ENCODE measurements at regions not wholly inside any gene's neighbourhood (a gene's known extent, or its start where the extent isn't known, plus 50 kb on each side); places are given as distances from the start of the nearest gene placed in this dataset.

DNA sequence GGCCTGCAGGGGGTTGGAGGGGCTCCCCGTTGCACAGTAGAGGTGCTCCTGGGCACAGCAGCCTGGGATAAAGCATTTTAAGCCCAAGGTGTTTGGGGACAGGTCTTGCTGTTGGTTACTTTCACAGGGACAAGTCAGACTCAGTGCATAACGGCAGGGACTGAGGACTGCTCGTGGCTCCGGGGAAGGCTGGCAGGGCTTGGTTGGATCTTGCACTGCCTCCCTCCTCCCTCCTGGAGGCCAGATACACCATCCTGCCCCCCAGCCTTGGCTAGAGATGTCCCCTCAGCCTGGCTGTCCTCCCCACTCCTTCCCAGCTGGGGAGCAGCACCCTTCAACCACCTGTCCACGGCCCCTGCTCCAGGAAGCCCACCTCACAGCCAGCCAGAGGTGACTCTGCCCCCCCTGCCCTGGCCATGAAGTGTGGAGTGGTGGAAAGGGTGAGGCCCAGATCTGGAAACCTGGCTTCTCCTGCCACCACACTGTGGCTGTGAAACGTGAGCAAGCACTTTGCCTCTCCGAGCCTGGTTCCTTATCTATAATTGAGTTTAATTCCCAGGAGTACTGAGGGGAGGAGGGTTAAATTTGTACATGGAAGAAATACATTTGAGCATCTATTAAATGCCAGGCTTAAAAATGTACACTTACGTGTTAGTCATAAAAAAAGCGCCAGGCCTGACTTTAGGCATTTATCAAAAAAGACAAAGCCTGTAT is 67.1 kb upstream of the TAF1B start:
- H3K4me1 ChIP-seq (ENCODE audit: control insufficient read depth, insufficient read depth, low read length): peaks cover 7% of the 10 kb centered on the region; the same call in 1 of the 2 replicates

DNA sequence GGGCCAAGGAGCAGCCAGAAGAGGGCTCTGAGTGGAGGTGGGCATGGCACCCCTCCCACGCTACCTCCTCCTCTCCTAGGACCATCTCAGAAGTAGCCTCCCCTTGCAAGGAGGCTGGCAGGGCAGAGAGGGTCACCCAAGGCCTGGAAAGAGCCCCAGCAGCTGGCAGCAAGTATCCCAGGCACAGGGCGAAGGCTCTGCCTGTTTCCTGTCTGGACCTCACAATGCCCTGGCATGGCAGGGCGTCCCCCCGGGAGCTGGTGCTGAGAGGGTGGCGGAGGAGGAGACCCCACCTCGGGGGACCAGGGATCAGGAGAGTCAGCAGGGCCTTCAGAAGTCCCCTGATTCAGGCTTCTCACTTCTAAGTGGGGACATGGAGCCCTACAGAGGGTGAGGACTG is 66.2 kb upstream of the TAF1B start:
- H3K4me3 ChIP-seq (ENCODE audit: low read depth, low read length): no peak overlapping the region

More for the DNA sequence above, 67.1 kb upstream of the TAF1B start:
- H3K27me3 ChIP-seq (ENCODE audit: control insufficient read depth, insufficient read depth, low read length): no peaks in the 10 kb centered on the region
- H3K36me3 ChIP-seq (ENCODE audit: control insufficient read depth, insufficient read depth, low read length): no peaks in the 10 kb centered on the region
- no peak overlapping the region for H3K9ac ChIP-seq (ENCODE audit: low read length)
- H3K4me3 ChIP-seq (ENCODE audit: low read depth, low read length): no peak overlapping the region
- no peak overlapping the region for H3K27ac ChIP-seq (ENCODE audit: low read depth, low read length)
- no peaks in the 10 kb centered on the region for H3K9me3 ChIP-seq (ENCODE audit: control insufficient read depth, insufficient read depth, low read depth, low read length)

DNA sequence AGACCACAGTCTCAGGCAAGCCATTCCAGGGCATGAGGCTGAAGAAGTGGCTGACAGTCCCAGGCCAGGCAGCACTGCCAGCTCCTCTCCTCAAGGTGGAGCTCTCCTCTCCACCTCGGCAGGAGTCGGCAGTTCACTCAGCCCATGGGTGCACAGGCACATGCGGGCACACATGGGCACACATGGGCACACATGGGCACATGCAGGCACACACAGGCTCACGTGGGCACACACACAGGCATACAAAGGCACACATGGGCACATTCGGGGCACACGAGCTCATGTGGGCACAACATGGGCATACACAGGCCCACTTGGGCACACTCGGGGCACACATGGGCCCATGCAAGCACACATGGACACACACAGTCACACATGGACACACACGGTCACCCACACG is 65.3 kb upstream of the TAF1B start:
- Histone ChIP-seq H3K4me1 (ENCODE audit: control insufficient read depth, insufficient read depth, low read length) (no peaks in the 10 kb centered on the region), H3K36me3 (ENCODE audit: control insufficient read depth, insufficient read depth, low read length) (no peaks in the 10 kb centered on the region), H3K4me3 (ENCODE audit: low read depth, low read length) (no peak overlapping the region), H3K9me3 (ENCODE audit: control insufficient read depth, insufficient read depth, low read depth, low read length) (no peaks in the 10 kb centered on the region), H3K9ac (ENCODE audit: low read length) (no peak overlapping the region), H3K27me3 (ENCODE audit: control insufficient read depth, insufficient read depth, low read length) (no peaks in the 10 kb centered on the region), H3K27ac (ENCODE audit: low read depth, low read length) (no peak overlapping the region)

More for the DNA sequence above, 66.2 kb upstream of the TAF1B start:
- Histone ChIP-seq H3K36me3 (ENCODE audit: control insufficient read depth, insufficient read depth, low read length) (no peaks in the 10 kb centered on the region), H3K4me1 (ENCODE audit: control insufficient read depth, insufficient read depth, low read length) (no peaks in the 10 kb centered on the region), H3K27ac (ENCODE audit: low read depth, low read length) (no peak overlapping the region), H3K9me3 (ENCODE audit: control insufficient read depth, insufficient read depth, low read depth, low read length) (no peaks in the 10 kb centered on the region), H3K27me3 (ENCODE audit: control insufficient read depth, insufficient read depth, low read length) (no peaks in the 10 kb centered on the region), H3K9ac (ENCODE audit: low read length) (no peak overlapping the region)

DNA sequence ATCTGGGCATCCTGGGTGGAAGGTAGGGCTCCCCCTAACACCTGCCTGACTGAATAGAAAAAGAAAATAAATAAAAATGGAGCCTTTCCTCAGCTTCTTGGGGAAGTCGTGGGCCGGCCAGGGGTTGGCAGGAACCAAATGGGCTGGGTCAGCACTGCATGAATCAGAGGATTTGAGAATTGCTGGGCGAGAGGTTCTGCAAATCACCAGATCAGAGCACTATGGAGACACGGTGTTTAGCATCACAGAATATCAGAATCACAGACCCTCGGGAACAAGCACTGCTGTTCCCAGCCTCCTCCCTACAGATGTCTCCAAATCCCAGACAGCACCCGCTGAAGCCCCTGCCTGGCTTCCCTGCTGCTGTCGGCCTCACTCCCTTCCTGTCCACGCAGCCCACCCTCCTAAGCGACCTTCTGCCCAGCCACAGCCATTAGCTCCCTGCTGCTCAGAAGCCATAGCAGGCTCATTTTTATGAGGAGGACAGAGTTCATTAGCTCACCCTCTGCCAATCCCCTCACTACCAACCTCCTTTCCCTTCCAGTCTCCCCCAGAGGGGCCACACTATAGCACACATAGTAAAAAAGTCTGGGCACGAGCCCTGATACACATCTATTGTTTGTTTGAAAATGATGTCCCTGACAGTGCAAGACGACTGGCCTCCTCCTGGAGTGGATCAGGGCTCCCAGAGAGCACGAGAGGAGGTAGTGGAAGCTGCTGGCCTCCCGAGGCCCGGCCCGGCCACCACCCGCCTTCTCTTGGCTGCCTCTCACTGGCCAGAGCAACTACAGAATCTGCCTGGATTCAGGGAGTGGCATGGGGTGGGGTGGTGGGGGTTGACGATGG is 64.6 kb upstream of the TAF1B start:
- H3K4me1 ChIP-seq (ENCODE audit: control insufficient read depth, insufficient read depth, low read length): no peaks in the 10 kb centered on the region
- no peaks in the 10 kb centered on the region for H3K36me3 ChIP-seq (ENCODE audit: control insufficient read depth, insufficient read depth, low read length)
- no peak overlapping the region for H3K4me3 ChIP-seq (ENCODE audit: low read depth, low read length)
- no peaks in the 10 kb centered on the region for H3K9me3 ChIP-seq (ENCODE audit: control insufficient read depth, insufficient read depth, low read depth, low read length)
- no peak overlapping the region for H3K9ac ChIP-seq (ENCODE audit: low read length)
- no peak overlapping the region for H3K27ac ChIP-seq (ENCODE audit: low read depth, low read length)
- H3K27me3 ChIP-seq (ENCODE audit: control insufficient read depth, insufficient read depth, low read length): no peaks in the 10 kb centered on the region

DNA sequence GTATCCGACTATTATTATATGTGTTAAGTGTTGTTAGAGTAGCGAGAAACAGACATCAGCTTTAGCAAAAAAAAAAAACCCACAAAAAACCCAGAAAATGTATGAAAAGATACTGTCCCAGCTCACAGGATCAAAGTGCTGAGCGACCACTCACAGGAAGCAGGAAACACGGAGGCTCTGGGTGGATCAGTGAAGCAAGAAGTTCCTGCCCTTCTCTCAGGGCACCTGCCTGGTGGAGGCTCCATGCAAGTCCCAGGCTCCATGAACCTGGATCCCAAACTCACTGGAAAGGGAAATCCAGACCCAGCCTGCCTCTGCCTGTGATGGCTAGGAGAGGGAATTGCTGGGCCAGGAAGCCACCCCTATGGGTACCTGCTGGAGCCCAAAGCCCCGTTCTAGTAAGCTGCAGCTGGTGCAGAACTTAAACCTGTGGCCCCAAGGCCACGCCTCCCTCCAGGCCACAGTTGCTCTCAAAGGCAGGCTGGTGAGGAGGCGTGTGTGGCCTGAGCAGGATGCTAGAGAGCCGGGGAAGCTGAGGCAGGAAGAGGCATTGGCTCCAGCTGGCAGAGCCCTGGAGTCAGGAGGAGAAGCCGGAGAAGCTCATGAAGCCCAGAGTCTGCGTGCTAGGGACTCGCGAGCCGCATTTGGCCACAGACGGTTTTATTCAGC is 63.5 kb upstream of the TAF1B start:
- no peaks in the 10 kb centered on the region for H3K36me3 ChIP-seq (ENCODE audit: control insufficient read depth, insufficient read depth, low read length)
- H3K9me3 ChIP-seq (ENCODE audit: control insufficient read depth, insufficient read depth, low read depth, low read length): no peaks in the 10 kb centered on the region
- no peak overlapping the region for H3K27ac ChIP-seq (ENCODE audit: low read depth, low read length)
- no peaks in the 10 kb centered on the region for H3K4me1 ChIP-seq (ENCODE audit: control insufficient read depth, insufficient read depth, low read length)
- no peak overlapping the region for H3K9ac ChIP-seq (ENCODE audit: low read length)
- no peak overlapping the region for H3K4me3 ChIP-seq (ENCODE audit: low read depth, low read length)
- no peaks in the 10 kb centered on the region for H3K27me3 ChIP-seq (ENCODE audit: control insufficient read depth, insufficient read depth, low read length)

DNA sequence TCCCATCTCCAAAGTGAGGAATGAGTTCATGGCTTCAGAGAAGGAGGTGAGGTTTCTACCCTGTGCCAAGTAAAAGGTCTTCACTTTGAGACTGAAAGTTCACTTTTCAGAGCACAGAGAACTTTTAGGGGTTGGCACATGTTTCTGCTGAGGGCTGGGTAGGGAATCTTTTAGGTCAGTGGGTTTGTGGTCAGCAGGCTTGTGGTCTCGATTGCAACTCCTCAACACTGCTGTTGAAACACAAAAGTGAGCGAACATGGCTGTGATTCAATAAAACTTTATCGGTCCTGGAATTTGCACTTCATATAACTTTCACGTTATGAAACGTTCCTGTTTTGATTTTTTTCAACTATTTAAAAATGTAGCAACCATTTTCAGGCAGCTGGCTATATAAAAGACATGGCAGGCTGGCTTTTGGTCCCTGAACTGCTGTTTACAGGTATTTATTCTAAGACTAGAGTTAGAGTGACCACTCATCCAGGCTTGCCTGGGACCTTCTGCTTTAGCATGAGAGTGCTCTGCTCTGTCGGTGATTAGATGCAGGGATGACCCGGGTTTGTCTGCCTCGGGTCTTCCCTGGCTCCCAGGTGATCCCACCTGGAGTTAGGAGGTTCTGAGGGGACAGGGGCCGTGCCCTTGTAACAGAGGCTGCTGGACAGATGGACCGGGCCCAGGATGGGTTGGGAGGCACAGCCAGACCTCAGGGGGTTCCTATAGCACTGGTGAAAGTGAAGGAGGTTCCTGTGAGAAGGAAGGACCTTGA is 62.7 kb upstream of the TAF1B start:
- no peak overlapping the region for H3K27ac ChIP-seq (ENCODE audit: low read depth, low read length)
- no peak overlapping the region for H3K4me3 ChIP-seq (ENCODE audit: low read depth, low read length)
- no peaks in the 10 kb centered on the region for H3K27me3 ChIP-seq (ENCODE audit: control insufficient read depth, insufficient read depth, low read length)
- no peak overlapping the region for H3K9ac ChIP-seq (ENCODE audit: low read length)
- no peaks in the 10 kb centered on the region for H3K4me1 ChIP-seq (ENCODE audit: control insufficient read depth, insufficient read depth, low read length)
- H3K9me3 ChIP-seq (ENCODE audit: control insufficient read depth, insufficient read depth, low read depth, low read length): no peaks in the 10 kb centered on the region
- H3K36me3 ChIP-seq (ENCODE audit: control insufficient read depth, insufficient read depth, low read length): no peaks in the 10 kb centered on the region

DNA sequence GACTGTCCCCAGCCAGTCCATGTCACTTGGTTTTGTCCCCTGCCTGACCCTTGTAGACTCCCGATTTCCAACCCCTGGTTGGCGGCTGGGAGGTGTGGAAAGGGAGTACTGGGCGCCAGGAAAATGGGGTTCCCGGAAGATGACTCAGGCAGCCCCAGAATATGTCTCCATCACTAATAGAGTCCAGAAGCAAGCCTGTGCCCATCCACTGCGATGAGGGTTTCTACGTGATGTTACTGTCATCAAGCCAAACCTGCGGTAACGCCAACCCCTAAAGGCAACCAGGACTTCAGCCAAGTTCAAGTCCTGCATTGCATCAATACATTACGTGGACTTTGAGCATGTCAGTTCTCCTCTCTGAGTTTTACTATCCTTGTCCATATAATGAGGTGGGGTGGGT is 62.0 kb upstream of the TAF1B start:
- H3K27ac ChIP-seq (ENCODE audit: low read depth, low read length): no peak overlapping the region
- H3K4me1 ChIP-seq (ENCODE audit: control insufficient read depth, insufficient read depth, low read length): no peaks in the 10 kb centered on the region
- H3K9ac ChIP-seq (ENCODE audit: low read length): no peak overlapping the region

DNA sequence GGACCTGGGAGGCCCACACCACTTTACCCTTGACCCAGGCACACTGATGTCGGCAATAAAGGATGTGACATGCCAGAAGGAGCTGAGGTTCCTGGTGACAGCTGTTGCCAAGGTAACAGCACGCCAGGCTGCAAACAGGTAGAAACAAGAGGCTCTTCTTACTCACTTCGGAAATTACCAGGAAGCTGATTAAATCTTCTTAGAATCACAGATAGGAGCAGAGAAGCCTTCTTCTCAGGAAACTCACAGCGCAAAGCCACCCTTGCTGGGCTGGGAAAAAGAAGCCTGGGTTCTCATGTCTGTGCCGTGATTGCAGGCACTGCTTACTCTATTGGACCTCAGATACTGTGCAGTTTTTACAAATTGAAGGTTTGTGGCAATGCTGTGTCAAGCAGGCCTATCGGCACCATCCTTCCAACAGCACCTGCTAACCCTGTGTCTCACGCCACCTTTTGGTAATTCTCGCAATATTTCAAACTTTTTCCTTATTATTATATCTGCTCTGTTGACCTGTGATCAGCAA is 61.0 kb upstream of the TAF1B start:
- no peak overlapping the region for H3K9ac ChIP-seq (ENCODE audit: low read length)
- no peaks in the 10 kb centered on the region for H3K9me3 ChIP-seq (ENCODE audit: control insufficient read depth, insufficient read depth, low read depth, low read length)
- H3K27ac ChIP-seq (ENCODE audit: low read depth, low read length): no peak overlapping the region
- H3K4me3 ChIP-seq (ENCODE audit: low read depth, low read length): no peak overlapping the region
- H3K36me3 ChIP-seq (ENCODE audit: control insufficient read depth, insufficient read depth, low read length): no peaks in the 10 kb centered on the region
- H3K4me1 ChIP-seq (ENCODE audit: control insufficient read depth, insufficient read depth, low read length): 0 out of 2 replicates have a peak, but pooled peaks cover 2% of the 10 kb centered on the region
- H3K27me3 ChIP-seq (ENCODE audit: control insufficient read depth, insufficient read depth, low read length): no peaks in the 10 kb centered on the region

More for the DNA sequence above, 62.0 kb upstream of the TAF1B start:
- Histone ChIP-seq H3K27me3 (ENCODE audit: control insufficient read depth, insufficient read depth, low read length) (no peaks in the 10 kb centered on the region), H3K9me3 (ENCODE audit: control insufficient read depth, insufficient read depth, low read depth, low read length) (no peaks in the 10 kb centered on the region), H3K36me3 (ENCODE audit: control insufficient read depth, insufficient read depth, low read length) (no peaks in the 10 kb centered on the region), H3K4me3 (ENCODE audit: low read depth, low read length) (no peak overlapping the region)

DNA sequence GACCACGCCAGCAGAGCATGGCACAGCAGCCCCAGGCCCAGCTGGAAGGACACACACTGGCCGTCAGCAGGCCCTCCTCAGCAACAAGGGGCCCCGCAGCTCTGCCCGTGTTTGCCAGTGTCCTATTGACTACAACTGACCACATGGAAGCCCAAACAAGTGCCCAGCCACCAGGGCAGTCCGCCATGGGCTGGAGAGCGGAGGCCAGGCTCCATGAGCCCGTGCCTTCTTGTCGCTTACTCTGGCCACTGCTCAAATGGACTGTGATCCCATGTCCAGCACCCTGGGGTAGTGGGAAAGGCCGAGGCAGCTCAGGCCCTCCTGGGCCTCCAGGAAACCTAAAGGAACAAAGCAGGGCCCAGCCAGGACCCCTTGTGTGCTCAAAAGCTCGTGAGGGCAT is 53.9 kb upstream of the TAF1B start:
- peaks cover 14% of the 10 kb centered on the region for H3K9me3 ChIP-seq (ENCODE audit: control insufficient read depth, insufficient read depth, low read depth, low read length)
- no peak overlapping the region for H3K4me3 ChIP-seq (ENCODE audit: low read depth, low read length)
- H3K36me3 ChIP-seq (ENCODE audit: control insufficient read depth, insufficient read depth, low read length): no peaks in the 10 kb centered on the region
- H3K4me1 ChIP-seq (ENCODE audit: control insufficient read depth, insufficient read depth, low read length): peaks cover 2% of the 10 kb centered on the region; the same call in 1 of the 2 replicates
- 0 out of 2 replicates have a peak, but pooled peaks cover 2% of the 10 kb centered on the region for H3K27me3 ChIP-seq (ENCODE audit: control insufficient read depth, insufficient read depth, low read length)
- no peak overlapping the region for H3K27ac ChIP-seq (ENCODE audit: low read depth, low read length)
- H3K9ac ChIP-seq (ENCODE audit: low read length): no peak overlapping the region

DNA sequence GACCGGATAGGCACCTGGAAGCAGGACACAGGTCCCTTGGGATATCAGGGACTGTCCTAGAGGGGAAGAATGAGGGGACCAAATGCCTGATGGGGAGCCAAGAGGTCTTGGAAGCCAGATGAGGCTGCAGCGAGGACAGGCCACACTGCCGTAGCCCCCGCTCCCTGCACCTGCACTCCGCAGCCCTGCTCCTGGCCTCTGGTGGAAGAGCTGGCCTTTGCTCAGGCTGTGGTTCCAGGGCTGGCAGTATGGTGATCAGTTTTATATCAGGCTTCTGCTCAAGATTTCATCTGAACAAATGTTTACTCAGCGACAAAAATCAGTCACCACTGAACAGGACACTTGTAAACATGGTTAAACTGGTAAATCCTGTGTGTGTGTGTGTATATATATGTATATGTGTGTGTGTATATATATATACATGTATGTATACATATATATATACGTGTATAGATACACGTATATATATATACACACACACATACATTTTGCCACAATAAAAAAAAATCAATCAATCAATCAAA is 52.5 kb upstream of the TAF1B start:
- no peak overlapping the region for H3K9ac ChIP-seq (ENCODE audit: low read length)
- H3K36me3 ChIP-seq (ENCODE audit: control insufficient read depth, insufficient read depth, low read length): no peaks in the 10 kb centered on the region
- H3K4me3 ChIP-seq (ENCODE audit: low read depth, low read length): no peak overlapping the region
- H3K9me3 ChIP-seq (ENCODE audit: control insufficient read depth, insufficient read depth, low read depth, low read length): peaks cover 14% of the 10 kb centered on the region
- no peak overlapping the region for H3K27ac ChIP-seq (ENCODE audit: low read depth, low read length)
- H3K27me3 ChIP-seq (ENCODE audit: control insufficient read depth, insufficient read depth, low read length): 0 out of 2 replicates have a peak, but pooled peaks cover 2% of the 10 kb centered on the region
- peaks cover 2% of the 10 kb centered on the region; the same call in 1 of the 2 replicates for H3K4me1 ChIP-seq (ENCODE audit: control insufficient read depth, insufficient read depth, low read length)

Data from HUES6 (cell line).